Smooth muscle cell of the brain vasculature (primary cell): ENCODE measurements at regions not wholly inside any gene's neighbourhood (a gene's known extent, or its start where the extent isn't known, plus 50 kb on each side); places are given as distances from the start of the nearest gene placed in this dataset.
"Not testable (repeated sequence)": the region's sequence is repeated elsewhere in the genome, so short reads cannot be mapped to it uniquely, and the experiment has no call there.

ENCODE experiments used
- DNase-seq: peaks from one replicate; pipeline ENCODE4 v3.0.0-alpha.2; 2012; ENCODE audit warnings: low read depth, low spot score

DNA sequence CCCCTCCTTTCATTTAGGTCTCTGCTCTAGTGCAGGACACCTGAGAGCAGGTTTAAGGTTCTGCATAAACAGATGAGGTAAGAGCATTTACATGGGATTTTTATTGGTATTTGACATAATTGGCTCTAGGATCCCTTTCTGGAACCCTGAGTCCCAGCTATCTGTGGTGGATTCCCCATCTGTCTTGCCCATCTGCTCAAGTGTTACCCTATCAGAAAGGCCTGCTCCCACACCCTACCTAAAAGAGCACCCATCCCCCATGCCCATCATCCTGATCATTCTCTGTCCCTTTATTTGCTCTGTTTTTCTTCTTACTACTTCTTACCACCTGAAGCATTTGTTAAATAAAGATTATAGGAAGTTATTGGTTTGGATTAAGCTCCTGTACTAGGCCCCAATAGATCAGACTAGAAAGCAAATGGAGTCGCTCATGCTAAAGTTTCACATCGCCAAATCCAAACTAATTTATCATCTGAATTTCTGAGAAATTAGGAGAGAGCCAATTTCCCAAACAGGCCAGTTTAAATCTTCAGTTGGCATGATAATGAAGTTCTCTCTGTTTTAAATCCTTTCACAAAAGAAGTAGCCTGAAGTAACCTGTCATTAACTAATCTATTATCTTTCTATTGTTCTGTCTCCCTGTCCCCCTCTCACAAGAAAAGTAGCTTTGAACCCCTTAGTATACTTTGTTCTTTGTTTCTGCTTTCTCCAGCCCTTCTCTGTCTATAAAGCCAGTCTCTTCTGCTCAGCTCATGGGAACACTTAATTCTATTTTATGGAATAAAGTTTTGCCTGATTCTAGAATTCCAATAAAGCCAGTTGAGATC lies 178.6 kb downstream of the ZNF674 start:
- no peak for DNase-seq

DNA sequence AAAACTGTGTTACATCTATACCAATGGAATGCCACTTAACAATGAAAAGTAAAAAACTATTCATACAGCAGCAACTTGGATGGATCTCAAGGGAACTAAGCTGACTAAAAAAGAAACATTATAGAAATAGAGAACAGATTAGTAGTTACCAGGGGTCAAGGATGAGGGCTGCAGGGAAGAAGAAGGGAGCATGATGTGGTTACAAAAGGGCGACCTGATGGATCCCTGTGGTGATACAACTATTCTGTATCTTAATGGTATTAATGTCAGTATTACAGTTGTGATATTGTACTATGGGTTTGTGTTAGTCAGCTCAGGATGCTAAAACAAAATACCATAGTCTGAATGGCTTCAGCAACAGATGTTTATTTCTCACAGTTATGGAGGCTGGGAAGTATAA lies 190.7 kb downstream of the ZNF674 start:
- peak; percentile 2 for DNase-seq

DNA sequence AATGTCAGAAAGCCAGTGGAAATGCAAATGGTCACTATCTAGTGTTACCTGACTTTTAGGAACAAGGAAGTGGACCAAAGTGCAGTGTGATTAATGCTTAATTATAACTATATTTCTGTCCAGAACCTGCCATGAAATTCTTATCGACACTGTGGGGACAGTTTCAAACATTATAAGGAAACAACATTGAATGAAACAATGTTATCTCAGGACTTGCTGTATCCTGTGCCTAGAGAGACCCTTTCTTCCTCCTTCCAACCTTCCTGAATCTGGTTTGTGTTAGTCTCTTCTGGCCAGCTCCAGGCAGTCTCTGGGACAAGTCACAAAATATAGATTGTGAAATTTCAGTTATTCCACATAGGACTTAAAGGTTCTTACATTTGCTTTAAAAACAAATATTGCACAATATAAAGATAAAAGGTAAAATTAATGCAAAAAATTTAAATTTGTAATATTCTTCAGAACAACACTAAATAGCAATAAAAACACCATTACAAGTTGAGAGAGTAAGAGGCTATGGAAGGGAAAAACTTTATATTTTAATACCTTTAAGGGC lies 203.4 kb downstream of the ZNF674 start:
- DNase-seq, result no peak

DNA sequence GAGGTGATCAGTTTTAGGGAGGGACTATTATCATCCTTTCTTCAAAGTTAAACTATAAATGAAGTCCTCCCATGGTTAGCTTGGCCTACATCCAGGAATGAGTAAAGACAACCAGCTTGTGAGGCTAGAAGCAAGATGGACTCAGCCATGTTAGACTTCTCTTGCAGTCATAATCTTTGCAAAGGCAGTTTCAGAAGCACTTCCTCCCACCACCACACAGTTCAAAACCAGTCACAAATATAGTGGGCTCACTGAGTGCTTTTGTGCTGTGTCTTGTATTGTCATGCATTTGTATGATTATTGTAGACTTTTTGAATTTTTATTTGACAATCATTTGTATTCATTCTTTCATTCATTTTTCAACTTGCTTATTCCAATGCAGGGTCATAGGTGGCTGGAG lies 204.5 kb downstream of the ZNF674 start:
- no peak for DNase-seq

DNA sequence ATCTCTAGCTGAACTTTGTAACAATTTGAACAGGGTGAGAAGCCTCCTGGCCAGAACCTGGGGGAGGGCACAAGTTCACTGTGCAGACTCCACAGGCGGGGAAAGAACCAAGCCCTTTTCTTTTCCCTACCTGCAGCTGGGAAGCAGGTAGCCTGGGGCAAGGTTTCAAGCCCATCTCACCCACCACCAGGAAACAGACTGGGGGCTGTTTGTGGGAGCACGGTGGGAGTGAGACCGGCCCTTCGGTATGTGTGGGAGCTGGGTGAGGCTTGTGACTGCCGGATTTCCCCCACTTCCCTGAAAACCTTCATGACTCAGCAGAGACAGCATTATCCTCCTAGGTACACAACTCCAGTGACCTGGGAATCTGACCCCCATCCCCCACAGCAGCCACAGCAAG lies 211.7 kb downstream of the ZNF674 start:
- no peak for DNase-seq

DNA sequence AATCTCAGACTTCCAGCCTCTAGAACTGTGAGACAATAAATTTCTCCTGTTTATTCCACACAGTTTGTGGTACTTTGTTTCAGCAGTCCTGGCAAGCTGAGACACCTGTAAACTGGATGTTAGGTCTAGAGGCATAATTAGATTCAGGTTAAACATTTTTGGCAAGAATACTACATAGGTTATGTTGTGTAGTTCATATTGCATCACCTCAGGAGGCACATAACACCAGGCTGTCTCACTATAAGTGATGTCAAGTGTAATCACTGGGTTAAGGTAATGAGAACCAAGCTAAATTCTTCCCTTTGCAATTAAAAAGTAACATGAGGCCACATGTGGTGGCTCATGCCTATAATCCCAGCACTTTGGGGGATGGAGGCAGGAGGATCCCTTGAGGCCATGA lies 214.2 kb downstream of the ZNF674 start:
- DNase-seq, result no peak

DNA sequence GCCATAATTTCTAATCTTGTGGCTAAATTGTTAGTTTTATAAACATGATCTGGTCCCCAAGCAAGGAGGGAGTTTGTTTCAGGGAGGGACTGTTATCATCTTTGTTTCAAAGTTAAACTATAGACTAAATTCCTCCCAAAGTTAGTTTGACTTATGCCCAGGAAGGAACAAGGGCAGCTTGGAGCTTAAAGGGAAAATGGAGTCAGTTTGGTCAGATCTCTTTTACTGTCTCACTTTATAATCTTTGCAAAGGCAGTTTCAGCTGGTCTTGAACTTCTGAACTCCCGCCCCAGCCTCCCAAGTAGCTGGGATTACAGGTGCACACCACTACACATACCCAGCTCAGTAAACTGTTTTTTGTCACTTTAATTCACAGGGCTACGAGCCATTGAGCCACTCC lies 214.7 kb downstream of the ZNF674 start:
- no peak for DNase-seq

DNA sequence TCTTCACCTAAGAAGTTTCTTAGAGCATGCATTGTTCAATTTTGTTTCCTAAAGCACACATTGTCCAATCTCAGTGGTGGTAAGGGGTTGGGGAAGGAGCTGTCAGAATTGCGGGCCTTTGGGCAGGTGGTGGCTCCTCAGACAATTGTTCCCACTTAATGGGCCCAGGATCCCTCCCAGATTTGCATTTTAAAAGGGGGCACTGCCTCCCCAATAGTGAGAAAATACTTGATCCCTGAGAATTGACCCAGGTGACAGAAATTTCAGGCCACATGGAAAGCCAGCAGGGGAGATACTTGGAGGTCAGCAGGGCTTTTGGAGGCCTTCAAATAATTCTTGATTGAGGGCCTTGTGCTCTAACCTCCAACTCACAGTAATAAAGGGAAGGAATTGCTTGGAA lies 217.1 kb downstream of the ZNF674 start:
- no peak for DNase-seq

DNA sequence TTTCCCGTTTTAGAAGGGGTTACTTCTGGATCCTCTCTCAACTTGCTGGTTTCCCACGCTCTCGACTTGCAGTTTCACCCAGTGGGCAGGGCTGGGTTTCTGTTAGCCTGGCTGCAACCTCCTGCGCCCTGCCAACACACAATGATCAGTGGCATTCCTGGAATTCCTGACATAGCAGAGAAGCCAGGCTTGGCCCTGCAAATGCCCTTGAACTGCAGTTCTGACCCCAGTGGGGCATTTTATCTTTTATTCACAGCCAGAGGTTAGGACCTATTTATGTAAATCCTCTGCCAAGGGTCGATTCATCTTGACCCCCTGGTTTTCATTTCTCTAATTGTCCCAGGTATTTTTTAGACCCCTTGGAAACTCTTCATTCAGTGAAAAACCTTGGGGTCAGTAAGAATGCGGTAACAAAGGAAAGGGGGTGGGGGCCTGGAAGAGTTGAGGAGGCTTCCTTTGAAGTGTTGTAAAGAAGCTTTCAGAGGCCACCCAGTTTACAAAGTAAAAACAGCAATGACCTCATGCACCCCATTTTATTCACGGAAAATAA lies 217.6 kb downstream of the ZNF674 start:
- DNase-seq, result no peak

DNA sequence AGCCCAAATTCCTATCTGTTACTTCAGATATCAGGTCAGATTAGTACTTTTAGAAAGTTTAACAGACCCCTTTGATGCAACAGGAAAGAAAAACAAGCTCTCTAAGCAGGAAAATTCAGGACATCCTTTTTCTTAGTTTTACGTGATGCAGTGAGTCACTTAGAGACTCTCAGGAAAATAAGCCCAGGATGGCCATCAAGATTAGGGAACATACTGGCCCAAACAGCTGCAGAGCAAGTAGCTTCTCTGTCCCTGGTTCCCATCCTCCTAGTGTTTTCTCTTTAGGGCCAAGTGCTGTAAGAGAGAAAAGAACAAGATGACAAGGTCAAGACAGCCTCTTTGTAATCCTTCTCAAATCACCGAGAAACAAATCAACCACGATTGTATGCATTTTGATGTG lies 219.1 kb downstream of the ZNF674 start:
- no peak for DNase-seq

DNA sequence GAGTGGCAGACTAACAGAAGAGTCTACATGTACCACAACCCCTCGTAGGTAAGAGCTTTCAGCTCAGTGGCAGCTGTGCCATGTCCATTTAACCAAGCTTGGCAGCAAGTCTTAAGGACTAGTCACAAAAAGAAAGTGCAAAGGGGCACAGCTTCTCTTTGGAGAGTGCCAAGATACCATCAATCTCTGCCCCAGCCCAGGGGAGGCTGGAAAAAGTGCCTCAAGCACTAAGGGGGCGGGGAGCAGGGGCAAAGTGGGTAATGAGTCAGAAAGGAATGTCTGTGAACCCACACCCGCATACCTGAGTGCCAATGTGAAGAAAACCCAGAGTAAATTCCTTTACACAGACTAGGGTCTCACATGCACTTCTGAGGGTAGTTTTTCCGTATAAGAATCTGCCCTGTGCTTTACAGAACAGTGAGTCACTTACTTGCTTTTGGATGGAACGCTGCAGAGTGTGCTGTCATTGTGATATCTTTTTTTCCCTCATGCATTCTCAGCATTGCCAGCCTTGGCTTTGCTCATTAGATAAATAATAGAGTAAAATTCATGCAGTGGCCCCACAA lies 219.8 kb downstream of the ZNF674 start:
- DNase-seq, result no peak

DNA sequence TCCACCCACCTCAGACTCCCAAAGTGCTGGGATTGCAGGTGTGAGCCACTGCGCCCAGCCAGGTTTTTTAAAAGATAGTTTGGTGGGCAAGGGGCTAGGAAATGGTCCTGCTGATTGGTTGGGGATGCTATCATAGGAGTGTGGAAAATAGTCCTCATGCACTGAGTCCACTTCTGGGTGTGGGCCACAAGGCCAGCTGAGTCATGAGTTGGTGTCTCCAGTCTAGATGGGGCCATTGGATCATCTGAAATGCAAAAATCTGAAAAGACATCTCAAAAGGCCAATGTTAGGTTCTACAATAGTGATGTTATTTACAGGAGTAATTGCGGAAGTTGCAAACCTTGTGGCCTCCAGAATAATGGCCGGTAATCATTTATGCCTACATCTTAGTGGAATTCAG lies 221.1 kb downstream of the ZNF674 start:
- no peak for DNase-seq

DNA sequence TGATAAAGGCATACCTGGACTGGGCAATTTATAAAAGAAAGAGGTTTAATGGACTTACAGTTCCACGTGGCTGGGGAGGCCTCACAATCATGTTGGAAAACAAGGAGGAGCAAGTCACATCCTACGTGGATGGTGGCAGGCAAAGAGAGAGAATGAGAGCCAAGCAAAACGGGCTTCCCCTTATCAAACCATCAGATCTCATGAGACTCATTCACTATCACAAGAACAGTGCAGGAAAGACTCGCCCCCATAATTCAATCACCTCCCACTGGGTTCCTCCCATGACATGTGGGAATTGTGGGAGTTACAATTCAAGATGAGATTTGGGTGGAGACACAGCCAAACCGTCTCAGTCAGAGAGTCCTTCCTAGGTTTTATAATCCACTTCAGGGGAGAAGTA lies 222.3 kb downstream of the ZNF674 start:
- DNase-seq, result not testable (repeated sequence)

DNA sequence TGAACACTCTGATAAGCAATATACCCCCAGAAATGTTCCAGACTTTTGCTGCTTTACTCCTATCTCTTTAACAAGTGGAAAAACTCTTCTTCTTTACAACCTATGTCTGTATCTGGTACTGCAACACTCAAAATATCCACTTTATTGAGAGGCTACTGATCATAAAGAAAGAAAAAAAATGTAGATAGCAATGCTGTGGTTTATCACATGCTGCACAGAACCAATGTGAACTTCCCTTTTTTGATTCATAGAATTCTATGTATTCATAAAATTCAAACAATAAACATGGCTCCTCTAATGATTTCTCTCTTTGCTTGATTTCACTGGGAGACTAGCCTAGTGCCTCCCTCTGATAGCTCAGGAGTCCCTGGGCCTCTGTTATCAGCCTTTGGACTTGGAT lies 223.5 kb downstream of the ZNF674 start:
- DNase-seq, result no peak

DNA sequence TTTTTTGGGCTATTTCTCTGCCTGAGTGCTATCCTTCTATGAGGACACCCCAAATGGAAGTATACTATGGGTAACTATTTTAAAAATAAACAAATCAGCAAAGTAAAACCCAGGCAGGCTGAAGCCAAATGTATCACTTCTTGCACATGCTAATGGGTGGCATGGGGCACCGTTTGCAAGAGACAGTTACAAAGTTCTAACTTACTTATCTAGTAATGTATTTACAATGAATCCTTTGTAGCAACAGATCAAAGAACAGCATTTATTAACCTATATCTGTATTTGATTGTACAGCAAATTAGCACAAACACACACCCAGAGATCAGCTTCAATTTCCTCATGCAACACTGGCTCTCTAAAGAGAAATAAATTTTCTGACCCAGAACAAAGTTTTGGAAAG lies 225.5 kb downstream of the ZNF674 start:
- DNase-seq, result no peak

DNA sequence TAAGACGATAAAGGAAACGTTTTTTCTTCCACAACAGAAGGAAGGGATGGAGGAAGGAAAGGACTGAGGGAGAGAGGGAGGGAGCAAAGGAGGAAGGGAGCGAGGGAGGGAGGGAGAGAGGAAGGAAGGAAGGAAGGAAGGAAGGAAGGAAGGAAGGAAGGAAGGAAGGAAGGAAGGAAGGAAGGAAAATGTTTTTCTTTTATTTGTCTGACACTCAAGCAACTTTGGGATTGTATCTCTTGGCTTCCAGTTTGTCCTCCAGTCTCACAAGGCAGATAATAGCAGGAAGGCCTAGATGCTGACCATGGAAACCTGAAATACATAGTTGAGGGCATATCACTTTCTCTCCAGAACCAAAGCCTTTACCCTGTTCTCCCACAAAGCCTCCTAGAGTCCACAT lies 226.7 kb downstream of the ZNF674 start:
- DNase-seq, result no peak

DNA sequence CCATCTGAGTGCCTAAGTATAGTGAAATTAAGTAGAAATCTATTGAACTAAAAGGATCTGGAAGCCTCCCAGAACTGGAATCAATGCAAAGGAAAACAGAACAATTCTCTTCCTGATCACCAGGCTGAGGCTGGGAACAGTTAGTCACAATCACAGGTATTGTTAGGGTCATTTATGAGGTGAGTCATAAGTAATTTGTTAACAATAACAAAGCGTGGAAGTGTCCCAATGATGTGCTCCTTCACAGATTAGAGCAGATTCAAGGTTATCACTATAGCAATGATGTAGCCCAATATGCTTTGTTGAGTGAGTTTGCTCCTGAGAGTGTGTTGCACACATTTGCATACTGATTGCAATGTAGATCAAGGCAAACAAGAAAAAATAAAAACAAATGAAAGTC lies 228.1 kb downstream of the ZNF674 start:
- no peak for DNase-seq

DNA sequence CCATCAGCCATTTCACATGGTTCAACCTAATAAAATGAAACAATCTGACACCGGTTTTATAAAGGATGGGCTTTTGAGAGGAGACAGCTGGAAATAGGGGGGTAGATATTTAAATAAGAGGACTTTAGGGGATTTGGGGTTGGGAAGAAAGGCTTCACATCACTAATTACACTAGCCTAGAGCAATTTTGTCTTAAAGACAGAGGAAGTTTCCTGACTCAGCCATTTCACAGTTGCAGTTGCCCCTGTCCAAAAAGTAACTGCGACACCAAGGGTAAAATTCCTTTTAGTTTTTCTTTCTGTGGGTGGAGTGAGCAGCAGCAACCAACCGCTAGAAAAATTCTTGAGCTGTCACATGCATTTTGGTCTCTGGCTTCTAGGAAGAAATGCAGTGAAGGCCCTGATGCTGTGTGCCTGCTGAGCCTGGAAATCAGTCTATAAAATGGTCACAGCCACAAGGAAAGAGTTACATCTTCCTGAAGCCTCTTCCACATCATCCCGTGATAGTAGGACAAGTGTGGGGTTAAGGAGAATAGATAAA lies 233.6 kb downstream of the ZNF674 start:
- DNase-seq, result no peak

DNA sequence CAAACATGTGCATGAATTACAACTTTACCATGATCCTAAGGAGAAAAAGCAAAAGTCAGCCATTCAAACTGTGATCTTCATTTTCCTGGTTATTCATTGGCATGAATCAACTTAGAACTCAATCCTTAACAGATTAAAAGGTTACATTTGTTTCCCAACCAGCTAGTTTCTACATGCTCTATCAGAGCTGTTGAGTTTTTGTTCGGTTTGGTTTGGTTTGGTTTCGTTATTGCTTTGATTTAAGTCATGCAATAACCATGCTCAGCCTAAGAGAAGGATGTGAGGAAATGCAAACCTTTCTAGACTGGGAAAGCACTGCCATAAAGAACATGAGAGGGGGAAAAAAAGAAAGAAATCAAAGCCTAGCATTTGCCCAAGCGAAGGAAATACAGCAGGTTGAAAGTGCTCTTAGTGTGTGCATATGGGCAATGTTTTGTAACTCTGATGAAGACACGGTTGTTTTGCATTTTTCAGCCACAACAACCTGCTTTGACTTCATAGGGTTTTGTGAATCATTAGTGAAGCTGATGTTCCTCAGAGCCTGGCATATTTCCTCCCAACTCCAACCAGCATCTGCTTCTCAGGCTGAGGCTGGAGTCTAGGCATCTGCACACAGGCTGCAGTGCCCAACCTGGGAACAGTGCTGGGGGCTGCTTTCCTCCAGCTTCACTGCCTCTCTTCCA lies 234.3 kb downstream of the ZNF674 start:
- DNase-seq, result no peak

DNA sequence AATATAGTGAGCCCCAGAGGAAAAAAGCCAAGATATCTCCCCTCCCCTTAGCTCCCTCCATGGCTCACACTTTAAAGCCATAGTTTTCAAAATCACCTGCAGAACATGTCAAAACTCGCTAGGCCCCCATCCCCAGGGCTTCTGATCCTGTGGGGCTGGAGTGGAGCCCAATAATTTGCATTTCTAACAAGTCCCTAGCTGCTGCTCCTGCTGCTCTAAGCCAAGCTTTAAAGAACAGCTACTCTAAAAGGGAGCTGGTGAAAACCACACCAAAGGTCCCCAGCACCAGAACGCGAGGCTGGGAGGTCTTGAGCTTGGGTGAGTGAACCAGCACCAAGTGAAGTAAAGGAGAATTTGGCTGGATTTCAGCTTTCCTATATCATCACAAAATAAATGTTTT lies 237.1 kb downstream of the ZNF674 start:
- DNase-seq, result no peak

DNA sequence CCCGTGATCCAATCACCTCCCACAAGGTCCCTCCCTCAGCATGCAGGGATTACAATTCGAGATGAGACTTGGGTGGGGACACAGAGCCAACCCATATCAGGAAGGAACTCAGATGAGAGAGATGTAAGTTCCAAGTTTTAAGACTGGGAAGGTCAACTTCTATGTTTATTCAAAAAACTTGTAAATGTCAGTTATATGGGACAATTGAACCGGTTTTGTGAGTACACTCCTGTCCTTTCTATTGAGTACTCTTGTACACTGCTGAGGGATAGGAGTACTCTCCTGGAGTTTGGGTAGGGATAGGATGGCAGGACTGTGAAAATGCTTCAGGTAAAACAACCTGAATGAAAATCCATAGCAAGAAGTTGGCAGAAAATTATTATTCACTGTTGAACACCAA lies 239.1 kb downstream of the ZNF674 start:
- no peak for DNase-seq

DNA sequence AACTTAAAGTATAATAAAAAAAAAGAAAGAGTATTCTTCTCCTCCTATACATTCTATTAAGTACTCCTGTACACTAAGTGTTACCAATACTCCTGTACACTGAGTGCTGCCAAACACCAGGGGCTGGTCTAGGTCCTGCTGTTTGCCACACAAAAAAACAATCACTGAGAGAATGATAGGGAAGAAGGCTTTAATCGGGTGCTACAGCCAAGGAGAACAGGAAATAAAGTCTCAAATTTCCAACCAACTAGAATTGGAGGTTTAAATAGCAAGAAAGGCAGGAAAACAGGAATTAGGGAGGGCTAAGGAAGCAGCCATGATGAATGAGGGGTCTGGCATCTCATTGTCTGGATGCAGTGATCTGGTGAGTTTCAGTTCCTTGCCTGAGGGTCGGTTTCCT lies 239.8 kb downstream of the ZNF674 start:
- DNase-seq, result no peak
